PC-9 (cell line): ENCODE measurements at regions not wholly inside any gene's neighbourhood (a gene's known extent, or its start where the extent isn't known, plus 50 kb on each side); places are given as distances from the start of the nearest gene placed in this dataset.

Source experiments
- BruUV-seq: library from RNA; stranded (reverse); fragments of 400-500 nt; replicated peaks from 2 replicates; lab custom pipeline; 2021; lab: Mats Ljungman, UMichigan
- CTCF ChIA-PET: fragments of 300-600 bp; sonication (Branson Sonifier 250); formaldehyde crosslinking; loops from one replicate; lab custom pipeline; 2022; ENCODE audit warnings: antibody characterized with exemption; lab: Charles Lee
- POLR2A ChIA-PET: fragments of 300-600 bp; sonication (Branson Sonifier 250); formaldehyde crosslinking; loops from one replicate; lab custom pipeline; 2022; ENCODE audit warnings: antibody characterized with exemption; ENCODE audit not compliant: unreplicated experiment; lab: Charles Lee
- DNase-seq, 2 experiments: peaks; one replicate each; pipeline versions ENCODE4 v3.0.0 to v3.0.0-alpha.2; 2015 to 2022; ENCODE audit warnings: mixed read lengths in 1 of 2
- H2AFZ ChIP-seq: fragments of 200-600 bp; sonication (generic); 2 replicates; pipeline ENCODE4 v1.8.1; 2017; ENCODE audit warnings: antibody characterized with exemption
- H3F3A ChIP-seq: fragments of 200-600 bp; sonication (generic); 2 replicates; pipeline ENCODE4 v1.8.1; 2017; ENCODE audit warnings: antibody characterized with exemption, mild to moderate bottlenecking, low read depth; ENCODE audit not compliant: insufficient read depth
- H3K27ac ChIP-seq: fragments of 200-600 bp; sonication (generic); 2 replicates; pipeline ENCODE4 v1.6.1; 2016; ENCODE audit warnings: mixed run types
- H3K27me3 ChIP-seq: fragments of 200-600 bp; sonication (generic); 2 replicates; pipeline ENCODE4 v1.6.1; 2016; ENCODE audit warnings: low read depth, mixed run types; ENCODE audit not compliant: insufficient read depth
- H3K36me3 ChIP-seq: fragments of 200-600 bp; sonication (generic); 2 replicates; pipeline ENCODE4 v1.6.1; 2016; ENCODE audit warnings: low read depth, mixed run types
- H3K4me1 ChIP-seq: fragments of 200-600 bp; sonication (generic); replicated peaks from 2 replicates; pipeline ENCODE4 v1.6.1; 2016; ENCODE audit warnings: mixed run types; ENCODE audit not compliant: insufficient read depth
- H3K4me2 ChIP-seq: fragments of 200-600 bp; sonication (generic); 2 replicates; pipeline ENCODE4 v1.6.1; 2017; ENCODE audit warnings: mixed run types
- H3K4me3 ChIP-seq: fragments of 200-600 bp; sonication (generic); 2 replicates; pipeline ENCODE4 v1.6.1; 2016; ENCODE audit warnings: mixed run types
- H3K79me2 ChIP-seq: fragments of 200-600 bp; sonication (generic); 2 replicates; pipeline ENCODE4 v1.6.1; 2017; ENCODE audit warnings: low read depth, mixed run types
- H3K9me2 ChIP-seq: fragments of 200-600 bp; sonication (generic); 2 replicates; pipeline ENCODE4 v1.8.1; 2017; ENCODE audit warnings: mild to moderate bottlenecking; ENCODE audit not compliant: insufficient read depth
- H3K9me3 ChIP-seq: fragments of 200-600 bp; sonication (generic); 2 replicates; pipeline ENCODE4 v1.8.1; 2016; ENCODE audit warnings: low read depth; ENCODE audit not compliant: insufficient read depth
- H4K20me1 ChIP-seq: fragments of 200-600 bp; sonication (generic); 2 replicates; pipeline ENCODE4 v1.8.1; 2017; ENCODE audit not compliant: insufficient read depth
- EZH2 ChIP-seq: fragments of 200-600 bp; sonication (generic); IDR thresholded peaks from 2 replicates; pipeline ENCODE4 v1.8.0; 2017; ENCODE audit warnings: antibody characterized with exemption, low read depth
- intact Hi-C: fragments of 100-400 bp; cut with micrococcal nuclease; formaldehyde crosslinking; loops from one replicate; pipeline ENCODE4 v1.10.0; 2022; ENCODE audit not compliant: unreplicated experiment
- TF ChIP-seq, protein P1 (sequence below): fragments of 200-600 bp; sonication (generic); conservative IDR thresholded peaks from 2 replicates; pipeline ENCODE4 v1.6.1; 2017; ENCODE audit warnings: mixed run types, antibody characterized with exemption, mild to moderate bottlenecking, moderate library complexity

DNA sequence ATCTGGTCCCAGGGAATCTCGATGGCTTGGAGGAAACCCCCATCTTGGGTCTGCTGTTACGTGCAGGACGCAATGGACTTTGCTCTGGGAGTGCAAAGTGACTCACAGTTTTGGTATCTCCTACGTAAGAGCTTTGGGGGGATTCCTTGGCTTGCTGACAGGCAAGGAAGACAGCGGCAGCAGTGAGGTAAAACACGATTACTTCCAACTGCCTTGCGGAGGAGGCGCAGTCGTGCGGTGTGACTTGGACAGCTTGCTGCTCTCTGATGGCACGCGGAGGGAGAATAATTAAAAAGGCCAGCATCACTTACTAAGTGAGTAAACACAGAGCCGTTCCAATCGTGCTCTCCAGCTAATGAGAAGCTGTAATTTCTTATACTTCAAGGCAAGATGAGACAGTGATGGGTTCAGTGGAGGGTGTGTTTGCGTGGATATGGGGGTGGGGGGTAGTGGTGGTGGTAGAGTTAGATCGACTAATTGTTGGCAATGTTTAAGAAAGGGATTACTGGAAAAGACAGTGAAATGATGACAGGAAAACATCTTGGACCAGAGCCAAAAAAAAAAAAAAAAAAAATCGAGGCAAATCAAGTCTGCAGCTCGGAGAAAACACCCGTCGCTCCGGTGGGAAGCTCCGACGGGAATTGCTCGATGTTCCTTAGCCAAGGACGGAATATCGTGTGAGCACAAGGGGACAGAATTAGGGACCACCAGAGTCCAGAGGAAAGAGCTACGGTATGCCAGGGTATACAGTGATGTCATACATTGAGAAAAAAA is 184.8 kb upstream of the ZFHX3 start:
- no peaks in the 10 kb centered on the region for H3K9me3 ChIP-seq
- H3K4me3 ChIP-seq: no peak overlapping the region
- POLR2A ChIA-PET: interaction anchor here (0.6 to 0.7 kb wide), 3 partner anchors 102 to 1114 kb away, joined by 3 to 8 read pairs (median 7); no protein-coding TSS in a partner anchor
- H3F3A ChIP-seq: no peaks in the 10 kb centered on the region
- H3K4me1 ChIP-seq: no peaks in the 10 kb centered on the region
- no peak overlapping the region for H2AFZ ChIP-seq
- no peaks in the 10 kb centered on the region for H3K9me2 ChIP-seq
- DNase-seq: no peak
- no TSS peak for BruUV-seq
- no peaks in the 10 kb centered on the region for H3K79me2 ChIP-seq
- CTCF ChIA-PET: no interaction called here
- no peak overlapping the region for H3K27ac ChIP-seq
- peak overlapping the region; percentile 24; the same call in 1 of the 2 replicates for H3K4me2 ChIP-seq
- H3K27me3 ChIP-seq: peaks cover 76% of the 10 kb centered on the region
- TF ChIP-seq EZH2: no peak
- TF ChIP-seq, protein P1, sequence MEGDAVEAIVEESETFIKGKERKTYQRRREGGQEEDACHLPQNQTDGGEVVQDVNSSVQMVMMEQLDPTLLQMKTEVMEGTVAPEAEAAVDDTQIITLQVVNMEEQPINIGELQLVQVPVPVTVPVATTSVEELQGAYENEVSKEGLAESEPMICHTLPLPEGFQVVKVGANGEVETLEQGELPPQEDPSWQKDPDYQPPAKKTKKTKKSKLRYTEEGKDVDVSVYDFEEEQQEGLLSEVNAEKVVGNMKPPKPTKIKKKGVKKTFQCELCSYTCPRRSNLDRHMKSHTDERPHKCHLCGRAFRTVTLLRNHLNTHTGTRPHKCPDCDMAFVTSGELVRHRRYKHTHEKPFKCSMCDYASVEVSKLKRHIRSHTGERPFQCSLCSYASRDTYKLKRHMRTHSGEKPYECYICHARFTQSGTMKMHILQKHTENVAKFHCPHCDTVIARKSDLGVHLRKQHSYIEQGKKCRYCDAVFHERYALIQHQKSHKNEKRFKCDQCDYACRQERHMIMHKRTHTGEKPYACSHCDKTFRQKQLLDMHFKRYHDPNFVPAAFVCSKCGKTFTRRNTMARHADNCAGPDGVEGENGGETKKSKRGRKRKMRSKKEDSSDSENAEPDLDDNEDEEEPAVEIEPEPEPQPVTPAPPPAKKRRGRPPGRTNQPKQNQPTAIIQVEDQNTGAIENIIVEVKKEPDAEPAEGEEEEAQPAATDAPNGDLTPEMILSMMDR: no peak
- intact Hi-C loops: no loop called here
- no peaks in the 10 kb centered on the region for H3K36me3 ChIP-seq
- H4K20me1 ChIP-seq: no peaks in the 10 kb centered on the region

DNA sequence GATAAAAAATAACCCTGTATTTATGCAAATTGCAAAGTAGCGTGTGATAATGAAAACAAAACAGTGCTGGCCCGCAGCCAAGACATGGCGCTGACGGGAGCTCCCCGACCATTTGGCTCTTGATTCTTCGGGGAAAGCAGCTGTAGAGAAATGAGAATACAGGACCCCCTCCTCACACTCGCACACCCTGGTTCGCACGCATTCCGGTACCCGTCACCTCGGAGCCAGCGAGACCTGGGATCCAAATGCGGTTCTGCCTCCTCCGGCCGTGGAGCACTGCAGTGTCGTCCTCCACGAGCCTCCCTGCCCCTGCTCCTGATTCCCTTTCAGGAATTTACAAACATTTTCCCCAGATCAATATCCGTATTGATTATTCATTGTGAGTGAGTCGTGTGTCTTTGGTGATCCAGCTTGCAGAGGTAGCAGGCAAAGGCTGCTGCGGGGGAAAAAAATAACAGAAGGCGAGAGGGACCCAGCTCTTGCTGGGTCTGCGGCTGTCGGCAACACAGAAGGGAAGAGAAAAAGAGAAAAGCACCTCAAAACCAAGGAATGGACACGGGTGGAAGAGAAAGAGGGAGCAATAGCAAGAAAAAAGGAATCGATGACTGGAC is 184.1 kb upstream of the ZFHX3 start:
- Histone ChIP-seq H3F3A (no peaks in the 10 kb centered on the region), H3K36me3 (no peaks in the 10 kb centered on the region), H3K27me3 (peaks cover 72% of the 10 kb centered on the region), H3K9me2 (no peaks in the 10 kb centered on the region), H3K4me1 (no peaks in the 10 kb centered on the region), H3K9me3 (no peaks in the 10 kb centered on the region), H3K79me2 (no peaks in the 10 kb centered on the region), H4K20me1 (no peaks in the 10 kb centered on the region), H2AFZ (no peak overlapping the region), H3K4me3 (no peak overlapping the region), H3K27ac (no peak overlapping the region), H3K4me2 (no peak overlapping the region)
- ChIA-PET CTCF (no interaction called here), POLR2A (no interaction called here)
- intact Hi-C loops: no loop called here
- no peak for TF ChIP-seq EZH2
- TF ChIP-seq, protein P1: no peak
- BruUV-seq: no TSS peak
- no peak for DNase-seq

DNA sequence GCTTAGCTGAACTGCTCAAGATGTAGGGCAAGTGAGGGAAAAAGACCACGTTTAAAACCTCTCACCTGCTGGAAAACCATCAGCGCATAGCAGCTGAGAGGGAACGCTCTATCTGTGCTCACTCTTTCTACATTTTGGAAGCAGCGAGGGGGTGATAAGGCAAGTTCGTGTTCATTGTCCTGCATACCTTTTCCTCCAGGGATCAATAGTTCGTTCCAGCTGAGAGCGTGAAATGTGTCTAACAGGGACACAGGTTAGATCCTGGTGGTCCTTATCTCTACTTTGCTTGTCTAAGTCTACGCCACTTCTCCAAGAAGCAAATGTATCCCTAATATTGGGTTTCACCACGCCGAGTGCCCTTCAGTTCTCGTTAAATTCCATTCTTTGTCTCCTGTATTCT is 183.5 kb upstream of the ZFHX3 start:
- no peak overlapping the region for H3K27ac ChIP-seq
- POLR2A ChIA-PET: no interaction called here
- BruUV-seq: no TSS peak
- H3K9me2 ChIP-seq: no peaks in the 10 kb centered on the region
- no peaks in the 10 kb centered on the region for H3K9me3 ChIP-seq
- H3K4me2 ChIP-seq: no peak overlapping the region
- no peaks in the 10 kb centered on the region for H3K36me3 ChIP-seq
- H2AFZ ChIP-seq: no peak overlapping the region
- H3F3A ChIP-seq: no peaks in the 10 kb centered on the region
- CTCF ChIA-PET: no interaction called here
- H3K4me3 ChIP-seq: no peak overlapping the region
- DNase-seq: no peak
- TF ChIP-seq EZH2: no peak
- TF ChIP-seq, protein P1: no peak
- intact Hi-C loops: no loop called here
- H3K27me3 ChIP-seq: peaks cover 69% of the 10 kb centered on the region
- no peaks in the 10 kb centered on the region for H4K20me1 ChIP-seq
- H3K79me2 ChIP-seq: no peaks in the 10 kb centered on the region
- no peaks in the 10 kb centered on the region for H3K4me1 ChIP-seq
